NB4 (cell line): ENCODE measurements at regions not wholly inside any gene's neighbourhood (a gene's known extent, or its start where the extent isn't known, plus 50 kb on each side); places are given as distances from the start of the nearest gene placed in this dataset.
A peak's percentile ranks its signal among the peaks of the same experiment; 100 is the strongest.

ENCODE experiments used
- DNase-seq: peaks from one replicate; pipeline ENCODE4 v3.0.0; 2010; ENCODE audit warnings: low read depth
- H3K4me3 ChIP-seq: one replicate; pipeline ENCODE4 v1.5.1; 2011; ENCODE audit warnings: mild to moderate bottlenecking, low read depth, low read length, moderate library complexity
- CTCF ChIP-seq: IDR thresholded peaks from one replicate; pipeline ENCODE4 v1.5.1; 2012; ENCODE audit warnings: low read depth, low read length
- MAX ChIP-seq: IDR thresholded peaks from 2 replicates; pipeline ENCODE4 v1.6.1; 2011; ENCODE audit warnings: low read depth, low read length
- MYC ChIP-seq: IDR thresholded peaks from 2 replicates; pipeline ENCODE4 v1.6.1; 2011; ENCODE audit warnings: low read depth, low read length
- POLR2A ChIP-seq: IDR thresholded peaks from 2 replicates; pipeline ENCODE4 v1.6.1; 2011; ENCODE audit warnings: mild to moderate bottlenecking; ENCODE audit not compliant: insufficient read length; ENCODE audit errors: extremely low read depth

GRCh38 chr5:173826086-173826427, 62.1 kb upstream of the CPEB4 start:
- no peak for DNase-seq
- TF ChIP-seq MYC (no peak), CTCF (no peak), POLR2A (no peak), MAX (no peak)

DNA sequence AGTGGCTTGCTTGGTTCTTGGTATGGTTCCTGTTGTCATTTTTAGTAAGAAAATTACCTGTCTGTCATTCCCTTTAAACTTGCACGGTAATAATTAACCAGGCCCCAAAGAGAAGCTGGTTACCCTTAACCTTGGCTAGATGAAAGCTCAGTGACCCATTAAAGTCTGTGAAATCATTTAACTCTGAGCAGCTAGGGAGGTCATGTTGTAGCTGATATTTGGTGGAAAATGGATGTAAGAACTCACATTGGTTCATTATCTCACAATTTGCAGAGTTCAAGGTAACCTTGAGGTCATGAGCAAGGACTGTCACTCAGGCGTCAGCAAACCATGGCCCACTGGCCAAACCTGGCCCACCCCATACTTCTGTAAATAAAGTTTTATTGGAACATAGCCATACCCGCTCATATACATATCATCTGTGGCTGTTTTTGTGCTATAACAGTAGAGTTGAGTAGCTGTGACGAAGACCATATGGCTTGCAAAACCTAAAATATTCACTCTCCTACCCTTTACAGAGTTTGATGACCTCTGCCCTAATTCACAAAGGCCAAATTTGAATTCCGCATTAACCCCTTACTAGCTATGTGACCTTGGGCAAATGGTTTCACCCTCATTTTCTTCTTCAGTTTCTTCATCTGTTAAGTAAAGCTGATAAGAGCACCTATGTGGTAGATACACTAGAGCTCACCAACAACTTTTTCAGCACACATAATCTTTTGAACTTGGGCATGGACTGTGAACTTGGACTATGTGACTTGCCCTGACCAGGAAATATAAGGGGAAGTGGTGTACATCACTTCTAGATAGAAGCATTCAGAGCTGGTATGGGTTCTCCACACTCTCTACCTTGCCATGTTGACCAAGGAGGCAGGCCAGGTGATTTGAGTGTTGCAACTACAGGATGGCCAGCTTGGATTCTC, 61.5 kb upstream of the CPEB4 start:
- TF ChIP-seq MAX (no peak), POLR2A (no peak), CTCF (no peak), MYC (no peak)
- H3K4me3 ChIP-seq, result no peak overlapping the region
- DNase-seq, result no peak

More at GRCh38 chr5:173826086-173826427, 62.1 kb upstream of the CPEB4 start:
- H3K4me3 ChIP-seq, result no peak overlapping the region

- no peak overlapping the region for H3K4me3 ChIP-seq
- no peak for DNase-seq
- TF ChIP-seq MAX (no peak), POLR2A (no peak), CTCF (no peak), MYC (no peak)
These were observed 59.2 kb upstream of the CPEB4 start for GRCh38 chr5:173828952-173829351.

- peak; percentile 32 for DNase-seq
- TF ChIP-seq POLR2A (no peak), CTCF (no peak), MAX (no peak), MYC (no peak)
- H3K4me3 ChIP-seq, result no peak overlapping the region
These were observed 58.3 kb upstream of the CPEB4 start for GRCh38 chr5:173829826-173830225.

DNA sequence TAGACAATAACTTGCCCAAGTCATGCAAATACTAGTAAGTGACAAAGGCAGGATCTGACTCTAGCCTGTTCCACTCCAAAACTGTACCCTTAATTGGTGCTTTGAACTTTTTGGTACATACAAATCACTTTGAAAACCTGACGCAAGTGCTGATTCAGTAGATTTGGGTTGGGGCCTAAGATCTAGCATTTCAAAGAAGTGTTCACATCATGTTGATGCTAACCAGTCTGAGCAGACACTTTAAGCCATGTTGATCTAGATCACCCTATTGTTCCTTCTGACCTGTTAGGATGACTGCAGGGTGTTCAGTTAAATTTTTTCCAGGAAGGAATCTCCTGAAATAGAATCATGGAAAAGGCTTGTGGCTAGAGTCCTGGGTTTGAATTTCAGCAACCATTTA, 57.7 kb upstream of the CPEB4 start:
- no peak overlapping the region for H3K4me3 ChIP-seq
- TF ChIP-seq MYC, result no peak
- no peak for TF ChIP-seq CTCF
- TF ChIP-seq MAX, result no peak
- TF ChIP-seq POLR2A, result no peak
- DNase-seq, result no peak
